ENCODE measurements at regions not wholly inside any gene's neighbourhood (a gene's known extent, or its start where the extent isn't known, plus 50 kb on each side); places are given as distances from the start of the nearest gene placed in this dataset.

DNA sequence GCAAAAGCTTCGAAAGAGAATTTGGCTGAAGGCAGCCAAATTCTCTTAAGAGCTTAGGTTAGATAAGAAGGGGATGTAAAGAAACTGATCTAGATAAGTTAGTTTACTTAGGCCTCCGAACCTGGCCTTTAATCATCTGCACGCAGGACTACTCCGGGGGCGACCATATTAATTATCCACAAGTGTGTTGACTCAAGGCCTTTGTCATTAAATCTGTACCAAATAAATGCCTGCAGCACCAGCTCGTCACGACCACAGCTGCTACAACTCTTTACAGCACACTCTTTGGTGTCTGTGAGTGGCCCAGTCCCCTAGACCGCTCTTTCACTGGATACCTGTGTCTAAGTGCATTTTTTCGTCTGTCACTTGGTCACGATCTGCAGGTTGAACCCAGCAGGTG lies 69.8 kb upstream of the LSM8 start:
- TF ChIP-seq, protein P1, sequence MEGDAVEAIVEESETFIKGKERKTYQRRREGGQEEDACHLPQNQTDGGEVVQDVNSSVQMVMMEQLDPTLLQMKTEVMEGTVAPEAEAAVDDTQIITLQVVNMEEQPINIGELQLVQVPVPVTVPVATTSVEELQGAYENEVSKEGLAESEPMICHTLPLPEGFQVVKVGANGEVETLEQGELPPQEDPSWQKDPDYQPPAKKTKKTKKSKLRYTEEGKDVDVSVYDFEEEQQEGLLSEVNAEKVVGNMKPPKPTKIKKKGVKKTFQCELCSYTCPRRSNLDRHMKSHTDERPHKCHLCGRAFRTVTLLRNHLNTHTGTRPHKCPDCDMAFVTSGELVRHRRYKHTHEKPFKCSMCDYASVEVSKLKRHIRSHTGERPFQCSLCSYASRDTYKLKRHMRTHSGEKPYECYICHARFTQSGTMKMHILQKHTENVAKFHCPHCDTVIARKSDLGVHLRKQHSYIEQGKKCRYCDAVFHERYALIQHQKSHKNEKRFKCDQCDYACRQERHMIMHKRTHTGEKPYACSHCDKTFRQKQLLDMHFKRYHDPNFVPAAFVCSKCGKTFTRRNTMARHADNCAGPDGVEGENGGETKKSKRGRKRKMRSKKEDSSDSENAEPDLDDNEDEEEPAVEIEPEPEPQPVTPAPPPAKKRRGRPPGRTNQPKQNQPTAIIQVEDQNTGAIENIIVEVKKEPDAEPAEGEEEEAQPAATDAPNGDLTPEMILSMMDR (IDR thresholded peaks at IDR 0.05) = no peak
- TF ChIP-seq POLR2A (IDR thresholded peaks at IDR 0.05) = no peak
